IMR-90 (cell line): ENCODE measurements at regions not wholly inside any gene's neighbourhood (a gene's known extent, or its start where the extent isn't known, plus 50 kb on each side); places are given as distances from the start of the nearest gene placed in this dataset.

Source experiments
- ATAC-seq: fragments of 200-7000 bp; cut with Tn5 transposase; 2 replicates; pipeline ENCODE4 v1.9.1; 2020; ENCODE audit warnings: low read depth, mild to moderate bottlenecking, moderate library complexity
- BruUV-seq: library from RNA; stranded (reverse); fragments of 400-500 nt; replicated peaks from 2 replicates; lab custom pipeline; 2021; lab: Mats Ljungman, UMichigan
- CTCF ChIA-PET: fragments of 300-600 bp; formaldehyde crosslinking; extraction: SDS; loops from one replicate; lab custom pipeline; 2021; ENCODE audit warnings: antibody characterized with exemption; lab: Yijun Ruan, JAX
- POLR2A ChIA-PET: fragments of 300-600 bp; sonication (Branson Sonifier 250); formaldehyde crosslinking; loops from one replicate; lab custom pipeline; 2022; ENCODE audit warnings: antibody characterized with exemption; ENCODE audit not compliant: unreplicated experiment; lab: Charles Lee
- DNase-seq: peaks from one replicate; pipeline ENCODE4 v3.0.0; 2013
- H2AFZ ChIP-seq: replicated peaks from 2 replicates; pipeline ENCODE3; 2013; ENCODE audit warnings: low read length, mild to moderate bottlenecking; ENCODE audit not compliant: poor library complexity
- H2AK5ac ChIP-seq: 2 replicates; pipeline ENCODE4 v1.6.1; 2013; ENCODE audit warnings: low read depth, low read length, inconsistent platforms
- H2AK9ac ChIP-seq: replicated peaks from 2 replicates; pipeline ENCODE3; 2013; ENCODE audit warnings: mild to moderate bottlenecking, low read depth, low read length, moderate library complexity; ENCODE audit not compliant: poor library complexity
- H2BK120ac ChIP-seq: 2 replicates; pipeline ENCODE4 v1.6.1; 2013; ENCODE audit warnings: low read depth, low read length, inconsistent platforms
- H2BK15ac ChIP-seq: 3 replicates; pipeline ENCODE4 v1.6.1; 2013; ENCODE audit warnings: low read depth, low read length, inconsistent platforms
- H2BK20ac ChIP-seq: 2 replicates; pipeline ENCODE4 v1.6.1; 2013; ENCODE audit warnings: low read depth, mild to moderate bottlenecking, inconsistent platforms, low read length, moderate library complexity
- H2BK5ac ChIP-seq: 2 replicates; pipeline ENCODE4 v1.6.1; 2013; ENCODE audit warnings: mild to moderate bottlenecking, low read depth, low read length, inconsistent platforms; ENCODE audit not compliant: poor library complexity, severe bottlenecking
- H3K14ac ChIP-seq: replicated peaks from 2 replicates; pipeline ENCODE4 v1.6.1; 2013; ENCODE audit warnings: low read depth, low read length, inconsistent platforms
- H3K18ac ChIP-seq: 2 replicates; pipeline ENCODE4 v1.6.1; 2013; ENCODE audit warnings: low read depth, low read length, control low read depth
- H3K23ac ChIP-seq: 2 replicates; pipeline ENCODE4 v1.6.1; 2013; ENCODE audit warnings: low read depth, low read length, inconsistent platforms
- H3K27ac ChIP-seq: 2 replicates; pipeline ENCODE4 v1.5.1; 2013; ENCODE audit warnings: mild to moderate bottlenecking, control low read depth, low read length; ENCODE audit not compliant: insufficient read depth
- H3K27me3 ChIP-seq: 2 replicates; pipeline ENCODE4 v1.6.1; 2013; ENCODE audit warnings: low read length; ENCODE audit not compliant: control insufficient read depth, insufficient read depth
- H3K36me3 ChIP-seq: 2 replicates; pipeline ENCODE4 v1.6.1; 2013; ENCODE audit warnings: low read length, mixed read lengths; ENCODE audit not compliant: control insufficient read depth, insufficient read depth
- H3K4ac ChIP-seq: 2 replicates; pipeline ENCODE4 v1.6.1; 2013; ENCODE audit warnings: low read depth, low read length, inconsistent platforms
- H3K4me1 ChIP-seq: 2 replicates; pipeline ENCODE4 v1.6.1; 2013; ENCODE audit warnings: low read length, mixed read lengths; ENCODE audit not compliant: control insufficient read depth, insufficient read depth
- H3K4me2 ChIP-seq: 2 replicates; pipeline ENCODE4 v1.6.1; 2013; ENCODE audit warnings: low read depth, mild to moderate bottlenecking, control low read depth, low read length, moderate library complexity
- H3K4me3 ChIP-seq: 2 replicates; pipeline ENCODE4 v1.5.1; 2013; ENCODE audit warnings: low read depth, mild to moderate bottlenecking, control low read depth, low read length, moderate library complexity; ENCODE audit not compliant: insufficient read depth
- H3K56ac ChIP-seq: 2 replicates; pipeline ENCODE4 v1.6.1; 2013; ENCODE audit warnings: low read length, inconsistent platforms; ENCODE audit not compliant: insufficient read depth; ENCODE audit errors: extremely low read depth
- H3K79me1 ChIP-seq, 2 experiments: 2 replicates each; pipeline ENCODE4 v1.6.1; 2013; ENCODE audit warnings: low read length in 2 of 2, inconsistent platforms in 1 of 2, low read depth in 1 of 2
- H3K9ac ChIP-seq: 2 replicates; pipeline ENCODE4 v1.6.1; 2013; ENCODE audit warnings: low read depth, low read length, control low read depth
- H3K9me1 ChIP-seq: 2 replicates; pipeline ENCODE4 v1.6.1; 2013; ENCODE audit warnings: low read length, inconsistent platforms; ENCODE audit not compliant: insufficient read depth
- H3K9me3 ChIP-seq: 2 replicates; pipeline ENCODE4 v1.6.1; 2013; ENCODE audit warnings: low read length; ENCODE audit not compliant: control insufficient read depth, insufficient read depth
- H4K20me1 ChIP-seq: 2 replicates; pipeline ENCODE4 v1.6.1; 2013; ENCODE audit warnings: low read length, inconsistent platforms; ENCODE audit not compliant: insufficient read depth
- H4K5ac ChIP-seq: 2 replicates; pipeline ENCODE4 v1.6.1; 2013; ENCODE audit warnings: mild to moderate bottlenecking, low read depth, low read length, control low read depth
- H4K8ac ChIP-seq, 2 experiments: 2 replicates each; pipeline ENCODE4 v1.6.1; 2013; ENCODE audit warnings: low read depth in 2 of 2, low read length in 2 of 2, control low read depth in 1 of 2, inconsistent platforms in 1 of 2
- H4K91ac ChIP-seq: 2 replicates; pipeline ENCODE4 v1.6.1; 2013; ENCODE audit warnings: low read depth, low read length, inconsistent platforms; ENCODE audit not compliant: insufficient read depth
- CEBPB ChIP-seq: IDR thresholded peaks from 2 replicates; pipeline ENCODE4 v1.6.1; 2012; ENCODE audit warnings: low read depth, low read length, improper control_type of control experiment
- CHD1 ChIP-seq: IDR thresholded peaks from 2 replicates; pipeline ENCODE4 v1.6.1; 2012; ENCODE audit warnings: low read depth, low read length, improper control_type of control experiment
- CTCF ChIP-seq: conservative IDR thresholded peaks from 2 replicates; pipeline ENCODE4 v1.5.1; 2012; ENCODE audit warnings: mild to moderate bottlenecking, low read depth, low read length, improper control_type of control experiment
- ELK1 ChIP-seq: fragments of 150-350 bp; IDR thresholded peaks from 2 replicates; pipeline ENCODE4 v1.6.1; 2016; ENCODE audit warnings: low read depth, mild to moderate bottlenecking, low read length, moderate library complexity, borderline replicate concordance
- FOS ChIP-seq: fragments of 150-350 bp; IDR thresholded peaks from 2 replicates; pipeline ENCODE4 v1.6.1; 2016; ENCODE audit warnings: low read depth, low read length
- MXI1 ChIP-seq: IDR thresholded peaks from 2 replicates; pipeline ENCODE4 v1.6.1; 2012; ENCODE audit warnings: low read depth, mild to moderate bottlenecking, low read length, moderate library complexity, borderline replicate concordance
- RCOR1 ChIP-seq: IDR thresholded peaks from 2 replicates; pipeline ENCODE4 v1.6.1; 2012; ENCODE audit warnings: mild to moderate bottlenecking, low read length, improper control_type of control experiment; ENCODE audit not compliant: insufficient replicate concordance
- RFX5 ChIP-seq: IDR thresholded peaks from 2 replicates; pipeline ENCODE4 v1.8.0; 2012; ENCODE audit warnings: low read depth, mild to moderate bottlenecking, low read length, moderate library complexity
- SMC3 ChIP-seq: fragments of 150-350 bp; IDR thresholded peaks from 2 replicates; pipeline ENCODE4 v1.6.1; 2016; ENCODE audit warnings: low read depth, mild to moderate bottlenecking, antibody characterized with exemption, low read length, moderate library complexity
- USF2 ChIP-seq: fragments of 150-350 bp; IDR thresholded peaks from 2 replicates; pipeline ENCODE4 v1.6.1; 2017; ENCODE audit warnings: mild to moderate bottlenecking, antibody characterized with exemption, low read length, low read depth
- WGBS, 2 experiments: methylation state at CpG; one replicate each; pipeline versions ENCODE4 v1.1.5 to v1.1.7; 2013; ENCODE audit warnings: missing lambda C conversion rate in 2 of 2; ENCODE audit not compliant: insufficient read length in 1 of 2; ENCODE audit errors: extremely low coverage in 2 of 2; 5-methylcytosine and 5-hydroxymethylcytosine counted together
- dilution Hi-C: fragments of 300-500 bp; cut with HindIII; formaldehyde crosslinking; loops from one replicate; pipeline ENCODE4 v1.14.3; 2018; ENCODE audit warnings: low sequenced_read_pairs; ENCODE audit not compliant: unreplicated experiment
- in situ Hi-C: fragments of 300-500 bp; cut with MboI; formaldehyde crosslinking; loops from 3 replicates; pipeline ENCODE4 v1.14.3; 2019; ENCODE audit warnings: low sequenced_read_pairs, inconsistent platforms, mixed read lengths
- intact Hi-C: fragments of 100-400 bp; cut with micrococcal nuclease; formaldehyde crosslinking; loops from 2 replicates; pipeline ENCODE4 v1.10.0; 2022

GRCh38 chrX:1717373-1717772 lies 102.5 kb downstream of the ASMT start:
- in situ Hi-C loops = no loop called here
- POLR2A ChIA-PET = no interaction called here
- no peak for DNase-seq
- Histone ChIP-seq H3K27me3 (no peaks in the 10 kb centered on the region), H4K91ac (no peak overlapping the region), H3K4me1 (no peaks in the 10 kb centered on the region), H3K4ac (no peak overlapping the region), H3K4me2 (no peak overlapping the region), H3K79me1 (no peaks in the 10 kb centered on the region), H3K56ac (no peak overlapping the region), H4K5ac (no peak overlapping the region), H3K18ac (no peak overlapping the region), H3K4me3 (no peak overlapping the region), H4K20me1 (no peaks in the 10 kb centered on the region), H2BK120ac (no peak overlapping the region), H2BK15ac (no peak overlapping the region), H2AK9ac (no peak overlapping the region), H2BK5ac (no peak overlapping the region), H2BK20ac (no peak overlapping the region), H3K14ac (no peak overlapping the region), H3K36me3 (no peaks in the 10 kb centered on the region), H4K8ac (no peak overlapping the region), H2AK5ac (no peak overlapping the region), H2AFZ (no peak overlapping the region), H3K27ac (no peak overlapping the region), H3K9me3 (peaks cover 14% of the 10 kb centered on the region; the same call in 1 of the 2 replicates), H3K9ac (no peak overlapping the region), H3K9me1 (no peaks in the 10 kb centered on the region), H3K23ac (no peak overlapping the region)
- BruUV-seq = no TSS peak
- intact Hi-C loops = no loop called here
- 80% methylated on average over 1 of the region's 8 CpGs; no CpG with 5 or more reads in 1 of the 2 experiments for WGBS, 2 experiments
- TF ChIP-seq CTCF (no peak), CEBPB (no peak), RCOR1 (no peak), CHD1 (no peak), USF2 (no peak), RFX5 (no peak), ELK1 (no peak), MXI1 (no peak), FOS (no peak), SMC3 (no peak)
- ATAC-seq = no peak
- dilution Hi-C loops = no loop called here
- CTCF ChIA-PET = no interaction called here
